CD4-positive, alpha-beta memory T cell (primary cell): ENCODE measurements at regions not wholly inside any gene's neighbourhood (a gene's known extent, or its start where the extent isn't known, plus 50 kb on each side); places are given as distances from the start of the nearest gene placed in this dataset.

Experiments
- CTCF ChIA-PET: fragments of 350-600 bp; sonication (Branson Sonifier 250); formaldehyde crosslinking; loops from one replicate; lab custom pipeline; 2021; ENCODE audit warnings: inconsistent platforms; ENCODE audit not compliant: partially characterized antibody; lab: Charles Lee
- POLR2A ChIA-PET: fragments of 350-600 bp; sonication (Branson Sonifier 250); formaldehyde crosslinking; loops from one replicate; lab custom pipeline; 2021; ENCODE audit not compliant: partially characterized antibody; lab: Charles Lee
- DNase-seq, 5 donors: peaks; one replicate each; pipeline versions ENCODE4 v3.0.0 to v3.0.0-alpha.2; 2020 to 2022; ENCODE audit warnings: mixed read lengths in 1 of 5
- H3K27ac ChIP-seq: one replicate; pipeline ENCODE4 v1.7.0; 2013; ENCODE audit warnings: low read depth, low read length
- H3K27me3 ChIP-seq: 2 replicates; pipeline ENCODE4 v1.7.0; 2013; ENCODE audit warnings: mild to moderate bottlenecking, low read length, moderate library complexity; ENCODE audit not compliant: insufficient read depth
- H3K36me3 ChIP-seq: 2 replicates; pipeline ENCODE4 v1.7.0; 2013; ENCODE audit warnings: mild to moderate bottlenecking, low read length, moderate library complexity; ENCODE audit not compliant: insufficient read depth
- H3K4me1 ChIP-seq: 2 replicates; pipeline ENCODE4 v1.7.0; 2013; ENCODE audit warnings: mild to moderate bottlenecking, low read length, moderate library complexity; ENCODE audit not compliant: insufficient read depth
- H3K4me3 ChIP-seq, 2 donors: one replicate each; pipeline ENCODE4 v1.7.0; 2013; ENCODE audit warnings: low read length in 2 of 2, mild to moderate bottlenecking in 1 of 2
- H3K9me3 ChIP-seq, 2 donors: one replicate each; pipeline ENCODE4 v1.7.0; 2013; ENCODE audit warnings: low read length in 2 of 2, control low read depth in 1 of 2; ENCODE audit not compliant: control insufficient read depth in 1 of 2
- H3K27ac Mint-ChIP-seq, 7 donors: one replicate each; pipeline ENCODE4 v1.8.0; 2020 to 2021; ENCODE audit warnings: mixed read lengths in 7 of 7, mild to moderate bottlenecking in 6 of 7, inconsistent platforms in 3 of 7, moderate library complexity in 3 of 7
- H3K27me3 Mint-ChIP-seq, 2 donors: one replicate each; pipeline ENCODE4 v1.8.0; 2020 to 2021; ENCODE audit warnings: mixed read lengths in 2 of 2
- H3K36me3 Mint-ChIP-seq, 2 donors: one replicate each; pipeline ENCODE4 v1.8.0; 2020 to 2021; ENCODE audit warnings: mixed read lengths in 2 of 2, inconsistent platforms in 1 of 2, mild to moderate bottlenecking in 1 of 2
- H3K4me1 Mint-ChIP-seq, 4 donors: one replicate each; pipeline ENCODE4 v1.8.0; 2020 to 2021; ENCODE audit warnings: mixed read lengths in 4 of 4, mild to moderate bottlenecking in 1 of 4
- H3K4me3 Mint-ChIP-seq, 8 donors: one replicate each; pipeline ENCODE4 v1.8.0; 2020 to 2021; ENCODE audit warnings: mixed read lengths in 8 of 8, mild to moderate bottlenecking in 7 of 8, moderate library complexity in 6 of 8, inconsistent platforms in 3 of 8
- H3K9me3 Mint-ChIP-seq, 8 donors: one replicate each; pipeline ENCODE4 v1.8.0; 2020 to 2021; ENCODE audit warnings: mixed read lengths in 8 of 8, mild to moderate bottlenecking in 5 of 8, inconsistent platforms in 3 of 8, moderate library complexity in 1 of 8
- intact Hi-C: fragments of 100-400 bp; cut with micrococcal nuclease; formaldehyde crosslinking; loops from one replicate; pipeline ENCODE4 v1.15.1; 2023

GRCh38 chr10:70939441-70940003, 51.2 kb upstream of the PCBD1 start:
- intact Hi-C loops: no loop called here
- Mint-ChIP-seq H3K27me3 (peaks cover 7% of the 10 kb centered on the region in 2 donors), H3K4me3 (no peak overlapping the region), H3K4me1 (no peaks in the 10 kb centered on the region), H3K36me3 (no peaks in the 10 kb centered on the region), H3K27ac (no peak overlapping the region), H3K9me3 (no peaks in the 10 kb centered on the region)
- no peaks in the 10 kb centered on the region for H3K27me3 ChIP-seq
- no peaks in the 10 kb centered on the region for H3K36me3 ChIP-seq
- ChIA-PET CTCF (no interaction called here), POLR2A (no interaction called here)
- no peaks in the 10 kb centered on the region for H3K9me3 ChIP-seq
- DNase-seq: no peak
- H3K4me3 ChIP-seq: no peak overlapping the region
- no peak overlapping the region for H3K27ac ChIP-seq
- no peaks in the 10 kb centered on the region for H3K4me1 ChIP-seq

GRCh38 chr10:70940834-70941568, 52.6 kb upstream of the PCBD1 start:
- no peak for DNase-seq
- Mint-ChIP-seq H3K9me3 (no peaks in the 10 kb centered on the region), H3K4me1 (no peaks in the 10 kb centered on the region), H3K36me3 (no peaks in the 10 kb centered on the region), H3K27me3 (peaks cover 5 to 9% of the 10 kb centered on the region in 2 donors), H3K27ac (no peak overlapping the region), H3K4me3 (no peak overlapping the region)
- ChIA-PET POLR2A (no interaction called here), CTCF (no interaction called here)
- Histone ChIP-seq H3K27ac (no peak overlapping the region), H3K4me3 (no peak overlapping the region), H3K36me3 (no peaks in the 10 kb centered on the region), H3K27me3 (no peaks in the 10 kb centered on the region), H3K4me1 (no peaks in the 10 kb centered on the region), H3K9me3 (no peaks in the 10 kb centered on the region)
- intact Hi-C loops: no loop called here

GRCh38 chr10:70942125-70942524, 53.8 kb upstream of the PCBD1 start:
- H3K27me3 ChIP-seq: no peaks in the 10 kb centered on the region
- CTCF ChIA-PET: no interaction called here

GRCh38 chr10:70942725-70943124, 54.4 kb upstream of the PCBD1 start:
- CTCF ChIA-PET: no interaction called here
- Mint-ChIP-seq H3K4me3 (no peak overlapping the region), H3K36me3 (no peaks in the 10 kb centered on the region), H3K4me1 (no peaks in the 10 kb centered on the region), H3K9me3 (no peaks in the 10 kb centered on the region), H3K27ac (no peak overlapping the region), H3K27me3 (peaks cover 4 to 6% of the 10 kb centered on the region in 2 donors)
- Histone ChIP-seq H3K4me1 (no peaks in the 10 kb centered on the region), H3K27ac (no peak overlapping the region), H3K4me3 (no peak overlapping the region), H3K36me3 (no peaks in the 10 kb centered on the region), H3K27me3 (no peaks in the 10 kb centered on the region), H3K9me3 (no peaks in the 10 kb centered on the region)
- intact Hi-C loops: no loop called here
- DNase-seq: no peak
- POLR2A ChIA-PET: no interaction called here

More at GRCh38 chr10:70942125-70942524, 53.8 kb upstream of the PCBD1 start:
- POLR2A ChIA-PET: no interaction called here
- no peaks in the 10 kb centered on the region for H3K4me1 ChIP-seq
- no peaks in the 10 kb centered on the region for H3K9me3 ChIP-seq
- Mint-ChIP-seq H3K27me3 (peaks cover 4 to 6% of the 10 kb centered on the region in 2 donors), H3K9me3 (no peaks in the 10 kb centered on the region), H3K27ac (no peak overlapping the region), H3K36me3 (no peaks in the 10 kb centered on the region), H3K4me3 (no peak overlapping the region), H3K4me1 (no peaks in the 10 kb centered on the region)
- H3K36me3 ChIP-seq: no peaks in the 10 kb centered on the region
- intact Hi-C loops: no loop called here
- no peak overlapping the region for H3K4me3 ChIP-seq
- H3K27ac ChIP-seq: no peak overlapping the region
- DNase-seq: no peak

- Mint-ChIP-seq H3K9me3 (no peaks in the 10 kb centered on the region), H3K4me1 (no peaks in the 10 kb centered on the region), H3K27me3 (peaks cover 6 to 8% of the 10 kb centered on the region in 2 donors), H3K27ac (no peak overlapping the region), H3K4me3 (no peak overlapping the region), H3K36me3 (no peaks in the 10 kb centered on the region)
- H3K36me3 ChIP-seq: no peaks in the 10 kb centered on the region
- H3K9me3 ChIP-seq: no peaks in the 10 kb centered on the region
- no peak for DNase-seq
- POLR2A ChIA-PET: no interaction called here
- no peak overlapping the region for H3K4me3 ChIP-seq
- intact Hi-C loops: no loop called here
- CTCF ChIA-PET: no interaction called here
- no peak overlapping the region for H3K27ac ChIP-seq
- no peaks in the 10 kb centered on the region for H3K27me3 ChIP-seq
- no peaks in the 10 kb centered on the region for H3K4me1 ChIP-seq
Observed at GRCh38 chr10:70943249-70943648, 54.9 kb upstream of the PCBD1 start.

- Mint-ChIP-seq H3K36me3 (no peaks in the 10 kb centered on the region), H3K9me3 (no peaks in the 10 kb centered on the region), H3K27ac (no peak overlapping the region), H3K4me3 (no peak overlapping the region), H3K27me3 (peaks cover 7 to 8% of the 10 kb centered on the region in 2 donors), H3K4me1 (no peaks in the 10 kb centered on the region)
- Histone ChIP-seq H3K36me3 (no peaks in the 10 kb centered on the region), H3K27me3 (no peaks in the 10 kb centered on the region), H3K4me1 (no peaks in the 10 kb centered on the region), H3K4me3 (no peak overlapping the region), H3K27ac (no peak overlapping the region), H3K9me3 (no peaks in the 10 kb centered on the region)
- ChIA-PET CTCF (no interaction called here), POLR2A (no interaction called here)
- no peak for DNase-seq
- intact Hi-C loops: no loop called here
Observed at GRCh38 chr10:70943841-70944466, 55.6 kb upstream of the PCBD1 start.

- CTCF ChIA-PET: no interaction called here
- Mint-ChIP-seq H3K27me3 (peaks cover 3 to 8% of the 10 kb centered on the region in 2 donors), H3K4me1 (no peaks in the 10 kb centered on the region), H3K27ac (no peak overlapping the region), H3K9me3 (no peaks in the 10 kb centered on the region), H3K36me3 (no peaks in the 10 kb centered on the region), H3K4me3 (no peak overlapping the region)
- POLR2A ChIA-PET: no interaction called here
- Histone ChIP-seq H3K9me3 (no peaks in the 10 kb centered on the region), H3K27ac (no peak overlapping the region), H3K4me1 (no peaks in the 10 kb centered on the region), H3K36me3 (no peaks in the 10 kb centered on the region), H3K4me3 (no peak overlapping the region), H3K27me3 (no peaks in the 10 kb centered on the region)
- no peak for DNase-seq
- intact Hi-C loops: no loop called here
Observed at GRCh38 chr10:70950037-70950436, 61.7 kb upstream of the PCBD1 start.
